ENCODE measurements at regions not wholly inside any gene's neighbourhood (a gene's known extent, or its start where the extent isn't known, plus 50 kb on each side); places are given as distances from the start of the nearest gene placed in this dataset.

GRCh38 chr11:134564472-134565200, 152.6 kb upstream of the B3GAT1 start:
- Histone ChIP-seq H3K27ac (ENCODE audit: low read depth, low read length) (no peak overlapping the region), H3K36me3 (ENCODE audit: insufficient read depth, low read length) (no peaks in the 10 kb centered on the region), H2AFZ (ENCODE audit: low read depth, low read length) (no peak overlapping the region), H4K20me1 (ENCODE audit: insufficient read depth, low read length) (no peaks in the 10 kb centered on the region), H3K9me3 (ENCODE audit: insufficient read depth, low read depth, low read length) (peaks cover 8% of the 10 kb centered on the region), H3K4me1 (ENCODE audit: insufficient read depth, low read length) (no peaks in the 10 kb centered on the region), H3K27me3 (ENCODE audit: insufficient read depth, low read length) (no peaks in the 10 kb centered on the region), H3K9ac (ENCODE audit: low read length) (no peak overlapping the region), H3K4me3 (ENCODE audit: insufficient read depth, low read depth, low read length) (no peak overlapping the region), H3K4me2 (ENCODE audit: low read length) (no peak overlapping the region), H3K79me2 (ENCODE audit: insufficient read depth, low read length) (no peaks in the 10 kb centered on the region)
- H3K36me3 Mint-ChIP-seq (ENCODE audit: low read depth, unreplicated experiment), result no peaks in the 10 kb centered on the region
- FAIRE-seq, result no peak
- no peak overlapping the region for H3K4me3 Mint-ChIP-seq (ENCODE audit: unreplicated experiment)
- peaks cover 4% of the 10 kb centered on the region for H3K27me3 Mint-ChIP-seq (ENCODE audit: low read depth, unreplicated experiment)
- no peak overlapping the region for H3K27ac Mint-ChIP-seq (ENCODE audit: unreplicated experiment)
- H3K4me1 Mint-ChIP-seq (ENCODE audit: low read depth, unreplicated experiment), result peaks cover 25% of the 10 kb centered on the region
- no peaks in the 10 kb centered on the region for H3K9me3 Mint-ChIP-seq (ENCODE audit: unreplicated experiment)
- no peak for TF ChIP-seq EZH2 (IDR thresholded peaks at IDR 0.05; ENCODE audit: insufficient read depth, low read length)
- TF ChIP-seq CTCF (IDR thresholded peaks at IDR 0.05; ENCODE audit: insufficient read depth, low read depth, low read length), result no peak
- DNase-seq (ENCODE audit: low read depth), result no peak

- H2AFZ ChIP-seq (ENCODE audit: low read depth, low read length), result no peak overlapping the region
- H3K4me3 Mint-ChIP-seq (ENCODE audit: unreplicated experiment), result no peak overlapping the region
- H3K9me3 Mint-ChIP-seq (ENCODE audit: unreplicated experiment), result no peaks in the 10 kb centered on the region
- TF ChIP-seq EZH2 (IDR thresholded peaks at IDR 0.05; ENCODE audit: insufficient read depth, low read length) (no peak), CTCF (IDR thresholded peaks at IDR 0.05; ENCODE audit: insufficient read depth, low read depth, low read length) (no peak)
- FAIRE-seq (no peak), DNase-seq (ENCODE audit: low read depth) (no peak)
- no peak overlapping the region for H3K4me3 ChIP-seq (ENCODE audit: insufficient read depth, low read depth, low read length)
- no peak overlapping the region for H3K27ac ChIP-seq (ENCODE audit: low read depth, low read length)
- no peaks in the 10 kb centered on the region for H3K27me3 ChIP-seq (ENCODE audit: insufficient read depth, low read length)
- no peak overlapping the region for H3K27ac Mint-ChIP-seq (ENCODE audit: unreplicated experiment)
- H3K27me3 Mint-ChIP-seq (ENCODE audit: low read depth, unreplicated experiment), result peaks cover 10% of the 10 kb centered on the region
- H3K4me1 Mint-ChIP-seq (ENCODE audit: low read depth, unreplicated experiment), result peaks cover 25% of the 10 kb centered on the region
- H3K36me3 ChIP-seq (ENCODE audit: insufficient read depth, low read length), result no peaks in the 10 kb centered on the region
- H3K4me2 ChIP-seq (ENCODE audit: low read length), result no peak overlapping the region
- no peak overlapping the region for H3K9ac ChIP-seq (ENCODE audit: low read length)
- H3K79me2 ChIP-seq (ENCODE audit: insufficient read depth, low read length), result no peaks in the 10 kb centered on the region
- peaks cover 8% of the 10 kb centered on the region for H3K9me3 ChIP-seq (ENCODE audit: insufficient read depth, low read depth, low read length)
- no peaks in the 10 kb centered on the region for H4K20me1 ChIP-seq (ENCODE audit: insufficient read depth, low read length)
- no peaks in the 10 kb centered on the region for H3K4me1 ChIP-seq (ENCODE audit: insufficient read depth, low read length)
- no peaks in the 10 kb centered on the region for H3K36me3 Mint-ChIP-seq (ENCODE audit: low read depth, unreplicated experiment)
Measured at GRCh38 chr11:134562941-134563471, 151.0 kb upstream of the B3GAT1 start.

GRCh38 chr11:134562196-134562595, 150.2 kb upstream of the B3GAT1 start:
- H3K27me3 Mint-ChIP-seq (ENCODE audit: low read depth, unreplicated experiment), result peaks cover 17% of the 10 kb centered on the region
- H3K36me3 Mint-ChIP-seq (ENCODE audit: low read depth, unreplicated experiment), result peaks cover 2% of the 10 kb centered on the region
- Histone ChIP-seq H3K27me3 (ENCODE audit: insufficient read depth, low read length) (no peaks in the 10 kb centered on the region), H3K27ac (ENCODE audit: low read depth, low read length) (no peak overlapping the region), H3K4me2 (ENCODE audit: low read length) (no peak overlapping the region), H3K36me3 (ENCODE audit: insufficient read depth, low read length) (no peaks in the 10 kb centered on the region), H3K9ac (ENCODE audit: low read length) (no peak overlapping the region), H4K20me1 (ENCODE audit: insufficient read depth, low read length) (no peaks in the 10 kb centered on the region), H3K4me3 (ENCODE audit: insufficient read depth, low read depth, low read length) (no peak overlapping the region), H3K9me3 (ENCODE audit: insufficient read depth, low read depth, low read length) (peaks cover 8% of the 10 kb centered on the region), H3K79me2 (ENCODE audit: insufficient read depth, low read length) (no peaks in the 10 kb centered on the region), H2AFZ (ENCODE audit: low read depth, low read length) (no peak overlapping the region), H3K4me1 (ENCODE audit: insufficient read depth, low read length) (no peaks in the 10 kb centered on the region)
- H3K27ac Mint-ChIP-seq (ENCODE audit: unreplicated experiment), result peak overlapping the region; percentile 16
- DNase-seq (ENCODE audit: low read depth) (no peak), FAIRE-seq (no peak)
- peaks cover 25% of the 10 kb centered on the region for H3K4me1 Mint-ChIP-seq (ENCODE audit: low read depth, unreplicated experiment)
- no peak overlapping the region for H3K4me3 Mint-ChIP-seq (ENCODE audit: unreplicated experiment)
- TF ChIP-seq CTCF (IDR thresholded peaks at IDR 0.05; ENCODE audit: insufficient read depth, low read depth, low read length), result no peak
- TF ChIP-seq EZH2 (IDR thresholded peaks at IDR 0.05; ENCODE audit: insufficient read depth, low read length), result no peak
- no peaks in the 10 kb centered on the region for H3K9me3 Mint-ChIP-seq (ENCODE audit: unreplicated experiment)

Data from astrocyte (in vitro differentiated cells and primary cell).